CD4-positive, CD25-positive, alpha-beta regulatory T cell (primary cell): ENCODE measurements at regions not wholly inside any gene's neighbourhood (a gene's known extent, or its start where the extent isn't known, plus 50 kb on each side); places are given as distances from the start of the nearest gene placed in this dataset.
A peak's percentile ranks its signal among the peaks of the same experiment; 100 is the strongest.

Source experiments
- ATAC-seq, 2 donors: fragments of 150-1000 bp; cut with Tn5 transposase; one replicate each; pipeline ENCODE4 v1.10.0; 2021; ENCODE audit warnings: low read depth in 2 of 2, moderate number of reproducible peaks in 2 of 2, moderate library complexity in 1 of 2
- DNase-seq, 3 donors: peaks; one replicate each; pipeline versions ENCODE4 v3.0.0 to v3.0.0-alpha.2; 2012 to 2022; ENCODE audit warnings: mixed read lengths in 1 of 3
- H3K27ac ChIP-seq: one replicate; pipeline ENCODE4 v1.7.0; 2013; ENCODE audit warnings: mild to moderate bottlenecking, low read length; ENCODE audit not compliant: insufficient read depth, poor library complexity, severe bottlenecking
- H3K27me3 ChIP-seq: one replicate; pipeline ENCODE4 v1.7.0; 2013; ENCODE audit warnings: low read length; ENCODE audit not compliant: control insufficient read depth, insufficient read depth
- H3K36me3 ChIP-seq: one replicate; pipeline ENCODE4 v1.7.0; 2013; ENCODE audit warnings: mild to moderate bottlenecking, low read length, moderate library complexity; ENCODE audit not compliant: control insufficient read depth, insufficient read depth
- H3K4me1 ChIP-seq: 2 replicates; pipeline ENCODE4 v1.7.0; 2013; ENCODE audit warnings: mild to moderate bottlenecking, low read length; ENCODE audit not compliant: insufficient read depth, control insufficient read depth, poor library complexity, severe bottlenecking
- H3K4me3 ChIP-seq: one replicate; pipeline ENCODE4 v1.7.0; 2013; ENCODE audit warnings: low read depth, mild to moderate bottlenecking, low read length, moderate library complexity
- H3K9me3 ChIP-seq, 2 experiments: 1 replicate in 1 of 2; 2 replicates in 1 of 2; pipeline ENCODE4 v1.7.0; 2013; ENCODE audit warnings: low read length in 2 of 2, mild to moderate bottlenecking in 1 of 2, moderate library complexity in 1 of 2; ENCODE audit not compliant: control insufficient read depth in 2 of 2
- H3K27ac Mint-ChIP-seq, 3 donors: one replicate each; pipeline ENCODE4 v1.8.0; 2020 to 2022; ENCODE audit warnings: mild to moderate bottlenecking in 3 of 3, mixed read lengths in 3 of 3, moderate library complexity in 2 of 3
- H3K27me3 Mint-ChIP-seq: one replicate; pipeline ENCODE4 v1.8.0; 2022; ENCODE audit warnings: mild to moderate bottlenecking, mixed read lengths
- H3K36me3 Mint-ChIP-seq: one replicate; pipeline ENCODE4 v1.8.0; 2020; ENCODE audit warnings: mixed read lengths
- H3K4me1 Mint-ChIP-seq, 4 donors: one replicate each; pipeline ENCODE4 v1.8.0; 2020 to 2022; ENCODE audit warnings: mixed read lengths in 4 of 4, mild to moderate bottlenecking in 1 of 4
- H3K4me3 Mint-ChIP-seq, 4 donors: one replicate each; pipeline ENCODE4 v1.8.0; 2020 to 2022; ENCODE audit warnings: mild to moderate bottlenecking in 4 of 4, mixed read lengths in 4 of 4, moderate library complexity in 3 of 4
- H3K9me3 Mint-ChIP-seq, 7 donors: one replicate each; pipeline ENCODE4 v1.8.0; 2020 to 2022; ENCODE audit warnings: mixed read lengths in 7 of 7, mild to moderate bottlenecking in 3 of 7, moderate library complexity in 2 of 7

GRCh38 chr13:51027644-51028043 is 83.4 kb downstream of the C13orf42 start:
- Mint-ChIP-seq H3K27me3 (peaks cover 11% of the 10 kb centered on the region), H3K9me3 (peaks cover 0 to 10% (median 3%) of the 10 kb centered on the region in 7 donors), H3K4me3 (no peak overlapping the region), H3K36me3 (no peaks in the 10 kb centered on the region), H3K27ac (no peak overlapping the region), H3K4me1 (no peaks in the 10 kb centered on the region)
- H3K4me1 ChIP-seq, result no peaks in the 10 kb centered on the region
- H3K27me3 ChIP-seq, result peaks cover 11% of the 10 kb centered on the region
- no peak overlapping the region for H3K4me3 ChIP-seq
- H3K36me3 ChIP-seq, result no peaks in the 10 kb centered on the region
- DNase-seq (no peak), ATAC-seq (no peak)
- peaks cover 0 to 2% of the 10 kb centered on the region in 2 experiments for H3K9me3 ChIP-seq
- H3K27ac ChIP-seq, result no peak overlapping the region

- Histone ChIP-seq H3K36me3 (no peaks in the 10 kb centered on the region), H3K27me3 (peaks cover 17% of the 10 kb centered on the region), H3K4me3 (no peak overlapping the region), H3K9me3 (peaks cover 0 to 2% of the 10 kb centered on the region in 2 experiments), H3K4me1 (no peaks in the 10 kb centered on the region), H3K27ac (no peak overlapping the region)
- Mint-ChIP-seq H3K36me3 (no peaks in the 10 kb centered on the region), H3K4me1 (no peaks in the 10 kb centered on the region), H3K9me3 (peaks cover 0 to 10% (median 3%) of the 10 kb centered on the region in 7 donors), H3K27ac (no peak overlapping the region), H3K27me3 (peaks cover 11% of the 10 kb centered on the region), H3K4me3 (no peak overlapping the region)
- DNase-seq (no peak), ATAC-seq (no peak)
Measured at GRCh38 chr13:51026016-51026415, 85.1 kb downstream of the C13orf42 start.

- no peak overlapping the region for H3K27ac Mint-ChIP-seq
- H3K27me3 ChIP-seq, result peaks cover 22% of the 10 kb centered on the region
- no peak overlapping the region for H3K27ac ChIP-seq
- no peaks in the 10 kb centered on the region for H3K4me1 ChIP-seq
- no peaks in the 10 kb centered on the region for H3K36me3 ChIP-seq
- H3K4me3 ChIP-seq, result no peak overlapping the region
- H3K4me1 Mint-ChIP-seq, result no peaks in the 10 kb centered on the region
- no peak for ATAC-seq
- H3K4me3 Mint-ChIP-seq, result no peak overlapping the region
- H3K9me3 ChIP-seq, result peaks cover 0 to 2% of the 10 kb centered on the region in 2 experiments
- no peak for DNase-seq
- peaks cover 11% of the 10 kb centered on the region for H3K27me3 Mint-ChIP-seq
- H3K9me3 Mint-ChIP-seq, result peaks cover 0 to 10% (median 3%) of the 10 kb centered on the region in 7 donors
- no peaks in the 10 kb centered on the region for H3K36me3 Mint-ChIP-seq
Measured at GRCh38 chr13:51025245-51025905, 85.7 kb downstream of the C13orf42 start.

- ATAC-seq, result no peak
- Mint-ChIP-seq H3K4me3 (no peak overlapping the region), H3K27me3 (peaks cover 11% of the 10 kb centered on the region), H3K27ac (no peak overlapping the region), H3K36me3 (no peaks in the 10 kb centered on the region), H3K9me3 (peaks cover 0 to 10% (median 3%) of the 10 kb centered on the region in 7 donors), H3K4me1 (no peaks in the 10 kb centered on the region)
- Histone ChIP-seq H3K36me3 (no peaks in the 10 kb centered on the region), H3K4me3 (no peak overlapping the region), H3K4me1 (no peaks in the 10 kb centered on the region), H3K27ac (no peak overlapping the region), H3K27me3 (peaks cover 22% of the 10 kb centered on the region), H3K9me3 (peaks cover 0 to 2% of the 10 kb centered on the region in 2 experiments)
- no peak for DNase-seq
Measured at GRCh38 chr13:51021811-51022210, 89.3 kb downstream of the C13orf42 start.

- Histone ChIP-seq H3K9me3 (peaks cover 0 to 2% of the 10 kb centered on the region in 2 experiments), H3K27me3 (peaks cover 22% of the 10 kb centered on the region), H3K4me1 (no peaks in the 10 kb centered on the region), H3K4me3 (no peak overlapping the region), H3K36me3 (no peaks in the 10 kb centered on the region), H3K27ac (no peak overlapping the region)
- Mint-ChIP-seq H3K27me3 (peaks cover 11% of the 10 kb centered on the region), H3K9me3 (peaks cover 0 to 10% (median 3%) of the 10 kb centered on the region in 7 donors), H3K4me1 (no peaks in the 10 kb centered on the region), H3K4me3 (no peak overlapping the region), H3K36me3 (no peaks in the 10 kb centered on the region), H3K27ac (peak overlapping the region in 1 of 3 donors; percentile 64)
- DNase-seq (no peak), ATAC-seq (no peak)
Measured at GRCh38 chr13:51020600-51020999, 90.5 kb downstream of the C13orf42 start.

- Mint-ChIP-seq H3K36me3 (no peaks in the 10 kb centered on the region), H3K9me3 (peaks cover 0 to 11% (median 5%) of the 10 kb centered on the region in 7 donors), H3K4me3 (no peak overlapping the region), H3K27me3 (peaks cover 7% of the 10 kb centered on the region), H3K4me1 (no peaks in the 10 kb centered on the region), H3K27ac (no peak overlapping the region)
- Histone ChIP-seq H3K4me3 (no peak overlapping the region), H3K9me3 (peaks cover 0 to 2% of the 10 kb centered on the region in 2 experiments), H3K4me1 (no peaks in the 10 kb centered on the region), H3K36me3 (no peaks in the 10 kb centered on the region), H3K27me3 (peaks cover 19% of the 10 kb centered on the region), H3K27ac (no peak overlapping the region)
- DNase-seq (no peak), ATAC-seq (no peak)
Measured at GRCh38 chr13:51019026-51019425, 92.0 kb downstream of the C13orf42 start.

GRCh38 chr13:51017516-51017915 is 93.6 kb downstream of the C13orf42 start:
- H3K4me3 Mint-ChIP-seq, result no peak overlapping the region
- peaks cover 0 to 16% (median 4%) of the 10 kb centered on the region in 7 donors for H3K9me3 Mint-ChIP-seq
- DNase-seq (no peak), ATAC-seq (no peak)
- H3K4me1 ChIP-seq, result no peaks in the 10 kb centered on the region
- H3K9me3 ChIP-seq, result peaks cover 0 to 11% of the 10 kb centered on the region in 2 experiments
- no peak overlapping the region for H3K27ac Mint-ChIP-seq
- H3K27me3 ChIP-seq, result peaks cover 22% of the 10 kb centered on the region
- H3K27me3 Mint-ChIP-seq, result peaks cover 11% of the 10 kb centered on the region
- H3K36me3 ChIP-seq, result no peaks in the 10 kb centered on the region
- H3K4me3 ChIP-seq, result no peak overlapping the region
- H3K36me3 Mint-ChIP-seq, result no peaks in the 10 kb centered on the region
- no peak overlapping the region for H3K27ac ChIP-seq
- H3K4me1 Mint-ChIP-seq, result no peaks in the 10 kb centered on the region

GRCh38 chr13:51015973-51016372 is 95.1 kb downstream of the C13orf42 start:
- Mint-ChIP-seq H3K27me3 (peaks cover 21% of the 10 kb centered on the region), H3K9me3 (peaks cover 0 to 16% (median 4%) of the 10 kb centered on the region in 7 donors), H3K4me3 (no peak overlapping the region), H3K27ac (no peak overlapping the region), H3K36me3 (no peaks in the 10 kb centered on the region), H3K4me1 (no peaks in the 10 kb centered on the region)
- Histone ChIP-seq H3K4me3 (no peak overlapping the region), H3K27me3 (peaks cover 21% of the 10 kb centered on the region), H3K9me3 (peaks cover 0 to 11% of the 10 kb centered on the region in 2 experiments), H3K36me3 (no peaks in the 10 kb centered on the region), H3K4me1 (no peaks in the 10 kb centered on the region), H3K27ac (no peak overlapping the region)
- ATAC-seq, result no peak
- no peak for DNase-seq
